Vagina (tissue), 2 donors: ENCODE measurements at regions not wholly inside any gene's neighbourhood (a gene's known extent, or its start where the extent isn't known, plus 50 kb on each side); places are given as distances from the start of the nearest gene placed in this dataset.

Source experiments
- DNase-seq, 2 donors: peaks; one replicate each; pipeline ENCODE4 v3.0.0-alpha.2; 2017; ENCODE audit errors: extremely low spot score in 2 of 2
- H3K27ac ChIP-seq: fragments of 200-600 bp; sonication (generic); one replicate; pipeline ENCODE4 v1.5.1; 2019
- H3K27me3 ChIP-seq: fragments of 200-600 bp; sonication (generic); one replicate; pipeline ENCODE4 v1.5.1; 2019
- H3K36me3 ChIP-seq, 2 donors: fragments of 200-600 bp; sonication (generic); one replicate each; pipeline ENCODE4 v1.5.1; 2017 to 2019
- H3K4me1 ChIP-seq: fragments of 200-600 bp; sonication (generic); one replicate; pipeline ENCODE4 v1.5.1; 2019
- H3K4me3 ChIP-seq, 2 donors: fragments of 200-600 bp; sonication (generic); 1 replicate in 1 of 2; 2 replicates in 1 of 2; pipeline ENCODE4 v1.5.1; 2016 to 2019
- H3K9me3 ChIP-seq: fragments of 200-600 bp; sonication (generic); one replicate; pipeline ENCODE4 v1.5.1; 2019
- POLR2A ChIP-seq, 2 donors: fragments of 450-650 bp; IDR thresholded peaks; one replicate each; pipeline ENCODE4 v1.6.1; 2017; ENCODE audit warnings: antibody characterized with exemption in 2 of 2, mild to moderate bottlenecking in 2 of 2, moderate library complexity in 2 of 2
- POLR2AphosphoS5 ChIP-seq, 2 donors: sonication (generic); formaldehyde crosslinking; IDR thresholded peaks; one replicate each; pipeline ENCODE4 v1.9.0; 2017; ENCODE audit warnings: antibody characterized with exemption in 2 of 2, mild to moderate bottlenecking in 2 of 2, low read depth in 1 of 2; ENCODE audit not compliant: insufficient read depth in 1 of 2
- intact Hi-C: fragments of 100-400 bp; cut with DNase I; formaldehyde crosslinking; loops from one replicate; pipeline ENCODE4 v1.15.1; 2023
- TF ChIP-seq, protein P1 (sequence below), 3 experiments: fragments of 450-650 bp in 2 of 3; fragments of 200-600 bp in 1 of 3; sonication (generic) in 1 of 3; IDR thresholded peaks; one replicate each; pipeline ENCODE4 v1.5.1; 2017 to 2019; ENCODE audit warnings: antibody characterized with exemption in 3 of 3, mild to moderate bottlenecking in 2 of 3, moderate library complexity in 2 of 3

DNA sequence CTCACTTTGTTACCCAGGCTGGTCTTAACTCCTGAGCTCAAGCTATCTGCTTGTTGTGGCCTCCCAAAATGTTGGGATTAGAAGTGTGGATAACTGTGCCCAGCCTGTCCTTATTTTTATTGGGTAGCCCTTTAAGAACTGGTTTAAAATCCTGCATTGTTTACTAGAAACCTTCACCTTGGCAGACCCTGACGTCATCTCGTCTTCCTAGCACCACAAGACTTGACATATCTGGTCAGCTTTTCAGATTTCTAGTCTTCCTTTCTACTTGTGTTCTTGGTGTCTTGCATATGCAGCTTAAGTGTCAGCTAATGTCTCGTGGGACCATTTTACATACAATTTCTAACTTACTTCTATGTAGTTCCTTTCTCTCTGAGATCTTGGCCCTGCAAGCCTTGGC, 258.9 kb downstream of the IZUMO3 start:
- Histone ChIP-seq H3K9me3 (no peaks in the 10 kb centered on the region), H3K4me3 (no peak overlapping the region), H3K36me3 (no peaks in the 10 kb centered on the region), H3K27me3 (no peaks in the 10 kb centered on the region), H3K27ac (no peak overlapping the region), H3K4me1 (no peaks in the 10 kb centered on the region)
- TF ChIP-seq, protein P1, sequence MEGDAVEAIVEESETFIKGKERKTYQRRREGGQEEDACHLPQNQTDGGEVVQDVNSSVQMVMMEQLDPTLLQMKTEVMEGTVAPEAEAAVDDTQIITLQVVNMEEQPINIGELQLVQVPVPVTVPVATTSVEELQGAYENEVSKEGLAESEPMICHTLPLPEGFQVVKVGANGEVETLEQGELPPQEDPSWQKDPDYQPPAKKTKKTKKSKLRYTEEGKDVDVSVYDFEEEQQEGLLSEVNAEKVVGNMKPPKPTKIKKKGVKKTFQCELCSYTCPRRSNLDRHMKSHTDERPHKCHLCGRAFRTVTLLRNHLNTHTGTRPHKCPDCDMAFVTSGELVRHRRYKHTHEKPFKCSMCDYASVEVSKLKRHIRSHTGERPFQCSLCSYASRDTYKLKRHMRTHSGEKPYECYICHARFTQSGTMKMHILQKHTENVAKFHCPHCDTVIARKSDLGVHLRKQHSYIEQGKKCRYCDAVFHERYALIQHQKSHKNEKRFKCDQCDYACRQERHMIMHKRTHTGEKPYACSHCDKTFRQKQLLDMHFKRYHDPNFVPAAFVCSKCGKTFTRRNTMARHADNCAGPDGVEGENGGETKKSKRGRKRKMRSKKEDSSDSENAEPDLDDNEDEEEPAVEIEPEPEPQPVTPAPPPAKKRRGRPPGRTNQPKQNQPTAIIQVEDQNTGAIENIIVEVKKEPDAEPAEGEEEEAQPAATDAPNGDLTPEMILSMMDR (IDR thresholded peaks at IDR 0.05) = no peak
- no peak for TF ChIP-seq POLR2A (IDR thresholded peaks at IDR 0.05)
- no peak for TF ChIP-seq POLR2AphosphoS5 (IDR thresholded peaks at IDR 0.05; ENCODE audit: insufficient read depth in 1 of 2, low read depth in 1 of 2)
- intact Hi-C loops = no loop called here
- DNase-seq = no peak

DNA sequence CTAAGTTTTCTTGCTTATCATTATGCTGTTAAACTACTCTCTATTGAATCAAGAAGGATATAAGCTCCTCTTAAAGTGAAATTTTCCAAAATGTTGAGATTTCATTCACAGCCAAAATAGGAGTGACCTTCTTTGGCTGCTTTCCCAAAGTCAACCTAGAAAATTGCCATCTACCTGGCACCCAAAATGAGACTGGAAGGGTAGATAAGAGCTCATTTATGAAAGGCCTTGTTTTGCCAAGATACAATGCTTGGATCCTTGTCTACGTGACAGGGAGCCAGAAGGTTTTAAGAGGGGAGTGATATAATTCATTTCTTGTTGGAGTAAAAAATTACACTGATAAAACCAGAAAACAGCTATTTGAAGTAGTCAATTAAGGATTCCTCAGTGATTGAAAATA, 287.1 kb downstream of the IZUMO3 start:
- intact Hi-C loops = no loop called here
- DNase-seq = no peak
- H3K4me3 ChIP-seq = no peak overlapping the region
- H3K4me1 ChIP-seq = no peaks in the 10 kb centered on the region
- no peaks in the 10 kb centered on the region for H3K36me3 ChIP-seq
- no peaks in the 10 kb centered on the region for H3K9me3 ChIP-seq
- no peak overlapping the region for H3K27ac ChIP-seq
- TF ChIP-seq POLR2A (IDR thresholded peaks at IDR 0.05) (no peak), POLR2AphosphoS5 (IDR thresholded peaks at IDR 0.05; ENCODE audit: insufficient read depth in 1 of 2, low read depth in 1 of 2) (no peak)
- TF ChIP-seq, protein P1 (IDR thresholded peaks at IDR 0.05) = no peak
- H3K27me3 ChIP-seq = no peaks in the 10 kb centered on the region

DNA sequence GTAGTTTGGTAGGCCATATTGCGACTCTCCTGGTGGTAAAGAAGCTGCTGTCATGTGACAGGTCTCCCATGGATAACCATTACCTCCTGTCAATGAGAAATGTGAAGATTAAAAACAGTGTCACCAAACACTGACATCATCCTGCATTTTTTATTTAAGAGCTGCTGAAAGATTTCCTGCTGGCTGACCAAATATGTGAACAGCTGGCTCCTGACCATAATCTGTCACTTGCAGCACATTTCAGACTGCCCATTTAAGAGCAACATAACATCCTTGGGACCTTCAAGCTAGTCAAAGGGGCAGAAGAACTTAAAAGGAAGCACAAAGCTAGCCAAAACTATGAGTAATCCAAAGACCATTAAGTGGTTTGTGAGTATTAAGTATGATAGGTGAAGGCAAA, 288.0 kb downstream of the IZUMO3 start:
- no peak for TF ChIP-seq POLR2A (IDR thresholded peaks at IDR 0.05)
- H3K27me3 ChIP-seq = no peaks in the 10 kb centered on the region
- DNase-seq = no peak
- H3K36me3 ChIP-seq = no peaks in the 10 kb centered on the region
- no peaks in the 10 kb centered on the region for H3K9me3 ChIP-seq
- H3K4me1 ChIP-seq = no peaks in the 10 kb centered on the region
- H3K27ac ChIP-seq = no peak overlapping the region
- H3K4me3 ChIP-seq = no peak overlapping the region
- intact Hi-C loops = no loop called here

DNA sequence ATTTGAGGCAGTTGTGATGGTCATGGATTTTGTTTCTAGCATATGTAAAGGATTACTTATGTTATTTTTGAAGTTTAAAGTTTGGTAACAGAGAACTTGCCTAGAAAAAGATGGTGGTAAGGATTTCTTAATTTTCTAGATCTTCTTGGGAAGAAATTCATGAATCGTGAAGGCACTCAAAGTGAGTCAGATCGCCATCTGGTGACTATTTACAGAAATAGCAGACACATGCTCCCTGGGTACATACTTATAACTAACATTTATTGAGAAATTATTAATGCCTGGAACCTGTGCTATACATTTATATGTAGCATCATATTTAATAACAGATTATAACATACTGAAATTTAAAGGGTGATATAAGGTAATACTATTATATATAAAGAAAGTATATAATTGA, 299.7 kb downstream of the IZUMO3 start:
- H3K27me3 ChIP-seq = no peaks in the 10 kb centered on the region
- H3K9me3 ChIP-seq = no peaks in the 10 kb centered on the region
- H3K4me1 ChIP-seq = no peaks in the 10 kb centered on the region
- H3K27ac ChIP-seq = no peak overlapping the region
- intact Hi-C loops = no loop called here
- DNase-seq = no peak
- H3K36me3 ChIP-seq = no peaks in the 10 kb centered on the region
- no peak overlapping the region for H3K4me3 ChIP-seq
- TF ChIP-seq POLR2A (IDR thresholded peaks at IDR 0.05) (no peak), POLR2AphosphoS5 (IDR thresholded peaks at IDR 0.05; ENCODE audit: insufficient read depth in 1 of 2, low read depth in 1 of 2) (no peak)
- TF ChIP-seq, protein P1 (IDR thresholded peaks at IDR 0.05) = no peak

DNA sequence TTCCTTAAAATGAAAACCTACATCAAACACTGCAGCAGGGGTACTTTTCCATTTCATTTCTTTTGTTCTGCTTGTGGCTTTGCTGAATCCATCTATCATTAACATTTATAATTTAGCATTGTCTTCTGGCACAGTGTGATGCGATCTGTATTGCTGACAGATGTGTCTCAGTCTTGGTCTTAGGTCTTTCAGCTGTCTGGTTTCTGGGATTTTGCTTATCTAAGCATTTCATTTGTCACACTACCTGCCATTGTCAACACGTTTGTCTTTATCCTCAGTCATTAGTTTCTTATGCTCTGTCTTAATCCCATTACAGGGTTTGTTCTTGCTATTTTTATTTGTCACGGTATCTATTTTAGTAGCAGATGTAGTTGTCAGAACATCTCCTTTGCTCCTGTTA, 303.1 kb downstream of the IZUMO3 start:
- no peak for DNase-seq
- Histone ChIP-seq H3K9me3 (no peaks in the 10 kb centered on the region), H3K4me3 (no peak overlapping the region), H3K27me3 (no peaks in the 10 kb centered on the region), H3K4me1 (no peaks in the 10 kb centered on the region), H3K27ac (no peak overlapping the region), H3K36me3 (no peaks in the 10 kb centered on the region)
- TF ChIP-seq, protein P1 (IDR thresholded peaks at IDR 0.05) = no peak
- TF ChIP-seq POLR2A (IDR thresholded peaks at IDR 0.05) (no peak), POLR2AphosphoS5 (IDR thresholded peaks at IDR 0.05; ENCODE audit: insufficient read depth in 1 of 2, low read depth in 1 of 2) (no peak)
- intact Hi-C loops = no loop called here

DNA sequence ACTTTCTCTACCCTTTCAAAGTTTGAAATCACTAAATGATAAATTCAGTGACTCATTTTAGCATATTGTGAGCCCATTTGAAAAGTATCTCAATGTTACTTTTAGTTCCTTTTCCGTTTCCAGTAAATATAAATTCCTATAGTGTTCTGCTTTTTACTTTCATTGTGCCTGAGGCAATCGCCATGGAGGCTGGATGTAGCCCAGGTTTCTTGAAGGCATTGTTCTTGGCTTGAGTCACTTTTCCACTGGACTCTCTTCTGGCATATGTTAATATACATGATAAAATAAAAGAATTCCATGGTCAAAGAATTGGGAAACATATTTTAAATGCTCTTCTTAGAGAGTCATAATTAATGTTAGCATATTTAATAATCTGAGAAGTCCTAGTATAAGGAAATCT, 327.0 kb downstream of the IZUMO3 start:
- Histone ChIP-seq H3K27ac (no peak overlapping the region), H3K4me1 (no peaks in the 10 kb centered on the region), H3K27me3 (no peaks in the 10 kb centered on the region), H3K9me3 (no peaks in the 10 kb centered on the region), H3K36me3 (no peaks in the 10 kb centered on the region), H3K4me3 (no peak overlapping the region)
- TF ChIP-seq POLR2AphosphoS5 (IDR thresholded peaks at IDR 0.05; ENCODE audit: insufficient read depth in 1 of 2, low read depth in 1 of 2) = no peak
- no peak for TF ChIP-seq POLR2A (IDR thresholded peaks at IDR 0.05)
- TF ChIP-seq, protein P1 (IDR thresholded peaks at IDR 0.05) = no peak
- DNase-seq = no peak
- intact Hi-C loops = no loop called here
